LHCN-M2 (cell line): ENCODE measurements at regions not wholly inside any gene's neighbourhood (a gene's known extent, or its start where the extent isn't known, plus 50 kb on each side); places are given as distances from the start of the nearest gene placed in this dataset.
A peak's percentile ranks its signal among the peaks of the same experiment; 100 is the strongest.

Experiments used
- DNase-seq: peaks from one replicate; pipeline ENCODE4 v3.0.0-alpha.2; 2012; ENCODE audit warnings: low read depth

DNA sequence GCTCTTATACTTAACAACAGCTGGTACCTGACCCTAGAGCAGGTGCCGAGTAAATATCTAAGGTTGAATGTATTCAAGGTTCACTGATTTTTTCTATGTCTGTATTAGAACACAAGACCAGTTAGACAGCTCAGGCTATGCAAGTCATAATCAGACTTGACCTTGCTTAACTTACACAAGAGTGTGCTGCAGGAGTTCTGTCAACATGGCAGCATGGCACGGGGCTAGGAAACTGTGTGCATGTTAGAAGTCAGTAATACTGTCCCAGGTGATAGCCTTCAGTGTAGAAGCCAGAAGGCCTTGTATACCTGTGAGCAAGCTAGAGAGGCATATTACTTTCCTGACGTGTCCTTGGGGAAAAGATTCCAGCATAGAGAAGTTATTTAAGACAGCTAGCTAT, 253.1 kb downstream of the FAT3 start:
- no peak for DNase-seq

- DNase-seq = no peak
Observed at GRCh38 chr11:92480499-92480898, 255.9 kb downstream of the FAT3 start.

DNA sequence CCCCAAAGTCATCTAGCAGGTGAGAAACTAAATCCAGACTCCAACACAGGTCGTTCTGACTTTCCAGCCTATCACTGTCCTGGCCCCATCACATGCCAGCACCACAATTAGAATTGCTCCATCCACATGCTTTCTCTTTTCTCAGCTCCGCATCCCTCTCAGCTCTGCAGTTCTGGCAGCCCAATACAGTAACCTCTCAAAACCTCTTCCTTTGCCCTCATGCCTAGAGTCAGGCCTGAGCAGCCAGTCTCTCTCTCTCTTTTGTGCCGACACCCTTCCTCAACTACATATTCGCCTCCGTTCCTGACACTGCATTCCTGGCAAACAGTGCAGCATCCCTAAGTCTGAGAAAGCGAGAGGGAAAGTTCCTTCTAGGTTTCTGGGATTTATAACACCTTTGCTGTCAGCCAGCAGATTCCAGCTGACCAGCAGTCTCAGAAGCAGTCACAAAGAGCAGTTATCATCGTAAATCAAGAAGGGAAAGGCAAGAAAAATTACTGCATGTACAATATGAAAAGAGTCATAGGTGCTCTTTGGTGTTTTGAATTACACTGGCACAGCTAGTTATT, 258.0 kb downstream of the FAT3 start:
- no peak for DNase-seq

GRCh38 chr11:92484570-92484969, 260.0 kb downstream of the FAT3 start:
- DNase-seq = no peak

DNA sequence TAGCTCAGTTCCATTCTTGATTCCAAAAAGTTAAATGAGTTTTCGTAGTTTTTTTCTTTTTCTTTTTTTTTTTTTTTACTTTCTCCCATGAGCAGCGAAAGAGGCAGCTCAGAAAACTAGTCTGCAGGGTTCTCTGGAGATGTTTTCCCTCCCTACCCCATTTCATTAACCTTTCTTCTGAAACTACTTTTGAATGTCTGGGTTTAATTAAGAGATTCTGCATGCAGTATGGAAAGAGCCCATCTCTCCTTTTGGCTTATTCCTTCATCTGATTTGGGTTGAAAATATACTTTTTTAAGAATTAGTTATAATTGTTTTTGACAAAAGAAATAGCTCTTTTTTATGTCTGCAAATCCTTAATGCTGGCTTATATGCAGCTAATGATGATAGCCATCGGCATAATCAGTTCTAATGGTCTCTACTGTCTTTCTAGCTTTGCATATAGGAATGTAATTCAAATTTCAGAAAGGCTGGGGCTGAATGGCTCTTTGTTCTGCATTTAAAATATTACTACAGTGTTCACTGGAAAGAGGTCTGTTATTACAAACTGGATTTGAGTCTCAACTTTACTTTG, 265.3 kb downstream of the FAT3 start:
- no peak for DNase-seq

- no peak for DNase-seq
Observed at GRCh38 chr11:92492372-92492771, 267.8 kb downstream of the FAT3 start.

DNA sequence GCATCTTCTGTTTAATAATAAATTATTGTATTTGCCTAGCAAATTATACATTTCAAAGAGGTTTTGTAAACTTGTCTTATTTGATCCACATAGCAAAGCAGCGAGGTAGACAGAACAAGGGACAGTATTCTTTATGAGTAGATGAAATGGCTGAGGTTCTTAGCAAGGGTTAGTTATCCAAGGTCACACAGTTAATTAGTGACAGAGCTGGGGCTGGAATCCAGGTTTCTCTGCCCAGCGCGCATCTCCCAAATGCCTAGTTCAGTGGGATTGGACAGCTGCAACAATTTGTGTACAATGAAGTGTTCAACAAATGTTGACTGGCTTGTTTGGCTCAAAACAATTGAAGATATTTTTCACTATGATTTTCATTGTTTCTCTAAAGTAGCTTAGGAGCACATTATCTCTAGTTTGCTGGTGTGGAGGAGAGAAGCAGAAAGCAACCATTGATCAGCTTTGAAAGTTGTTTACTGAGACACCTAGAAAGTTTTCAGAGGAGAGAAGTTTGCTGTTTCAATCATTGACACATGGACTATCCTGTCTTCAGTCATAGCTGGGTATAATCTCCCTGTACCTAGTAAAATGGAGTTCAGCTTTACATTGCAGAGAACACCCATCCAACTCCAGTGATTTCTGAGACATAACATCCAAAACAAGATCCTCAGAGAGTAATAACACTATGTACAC, 270.6 kb downstream of the FAT3 start:
- DNase-seq = no peak

GRCh38 chr11:92500453-92500852, 275.8 kb downstream of the FAT3 start:
- no peak for DNase-seq

DNA sequence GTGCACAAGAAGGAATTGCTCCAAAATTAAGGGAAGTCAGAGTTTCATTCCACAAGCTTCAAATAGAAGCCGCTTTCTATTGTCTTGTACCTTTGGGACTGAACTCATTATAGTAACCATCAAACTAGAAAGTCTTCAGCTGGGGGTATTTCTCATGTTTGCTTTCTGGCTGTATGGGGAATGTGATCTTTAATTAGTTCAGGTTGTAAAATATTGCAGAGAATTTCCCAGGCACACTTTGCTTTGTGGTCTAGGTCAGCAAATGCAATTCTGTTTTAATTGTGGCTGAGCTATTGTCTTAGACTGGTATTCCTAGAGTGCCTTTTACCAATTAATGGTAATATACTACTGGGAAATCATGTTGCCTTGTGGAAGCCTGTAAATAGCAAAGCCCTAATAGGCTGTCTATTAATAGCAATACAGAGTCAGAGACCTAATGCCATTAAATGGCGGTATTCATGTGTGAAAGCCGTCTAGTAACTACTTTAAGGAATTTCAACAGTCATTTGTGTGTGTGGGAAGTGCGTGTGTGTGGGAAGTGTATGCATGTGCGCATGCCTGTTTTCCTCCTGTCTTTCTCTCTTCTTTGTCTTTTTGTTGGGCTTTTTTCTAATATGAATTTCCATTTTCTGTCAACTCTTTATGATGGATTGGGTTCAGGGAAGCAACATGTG, 276.6 kb downstream of the FAT3 start:
- DNase-seq = no peak

DNA sequence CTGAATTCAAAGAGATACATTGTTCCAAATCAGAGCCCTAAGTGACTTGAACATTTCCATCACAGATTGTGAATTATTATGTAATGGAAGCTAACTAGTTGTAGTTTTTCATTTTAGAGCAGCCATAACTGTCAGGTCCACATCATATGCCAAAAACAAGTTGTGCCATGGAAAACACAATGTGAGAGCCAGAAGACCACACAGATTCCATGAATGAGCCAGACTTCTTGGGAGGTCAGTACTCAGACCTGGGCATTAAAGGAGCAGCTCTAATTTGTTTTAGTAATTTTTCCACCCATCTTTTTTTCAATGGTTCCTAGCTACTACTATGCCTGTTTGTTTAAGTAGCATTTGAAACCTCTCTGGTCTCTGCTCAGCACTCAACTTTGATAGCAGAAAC, 279.4 kb downstream of the FAT3 start:
- DNase-seq = no peak

DNA sequence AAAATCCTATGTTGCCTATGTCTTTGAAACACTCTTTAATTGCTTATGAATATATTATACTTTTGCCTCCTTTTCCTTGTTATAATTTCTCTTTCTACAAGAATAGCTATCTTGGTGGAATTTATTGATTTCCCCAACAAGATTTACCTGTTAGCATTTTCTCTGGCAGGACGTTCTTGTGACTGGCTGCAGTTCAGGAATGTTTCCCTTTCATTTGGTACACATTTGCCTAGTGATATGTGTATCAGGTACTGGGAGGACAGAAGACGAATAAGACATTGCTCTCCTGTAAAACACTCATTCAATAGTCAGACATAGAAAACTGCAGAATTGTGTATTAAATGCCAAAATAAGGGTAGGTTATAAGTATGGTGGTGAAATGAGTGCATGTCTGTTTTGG, 279.9 kb downstream of the FAT3 start:
- no peak for DNase-seq

DNA sequence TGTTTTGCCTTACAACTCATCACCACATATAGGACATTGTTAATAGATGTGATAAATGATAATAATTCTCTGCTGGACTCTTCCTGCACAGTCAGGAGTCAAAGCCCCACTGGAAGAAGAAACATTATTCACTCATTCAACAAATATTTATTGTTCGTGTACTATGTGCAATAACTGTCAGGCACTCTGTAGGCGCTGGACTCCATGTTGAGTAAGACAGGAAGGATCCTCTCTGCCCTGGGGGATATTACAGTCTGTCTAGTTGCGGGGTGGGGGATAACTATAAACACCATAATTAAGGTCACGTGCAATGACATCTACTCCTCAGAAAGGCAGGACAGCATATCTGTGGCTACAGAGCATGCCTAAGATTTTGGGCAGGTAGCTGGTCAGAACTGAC, 281.1 kb downstream of the FAT3 start:
- no peak for DNase-seq

- no peak for DNase-seq
Observed at GRCh38 chr11:92506809-92507336, 282.3 kb downstream of the FAT3 start.

DNA sequence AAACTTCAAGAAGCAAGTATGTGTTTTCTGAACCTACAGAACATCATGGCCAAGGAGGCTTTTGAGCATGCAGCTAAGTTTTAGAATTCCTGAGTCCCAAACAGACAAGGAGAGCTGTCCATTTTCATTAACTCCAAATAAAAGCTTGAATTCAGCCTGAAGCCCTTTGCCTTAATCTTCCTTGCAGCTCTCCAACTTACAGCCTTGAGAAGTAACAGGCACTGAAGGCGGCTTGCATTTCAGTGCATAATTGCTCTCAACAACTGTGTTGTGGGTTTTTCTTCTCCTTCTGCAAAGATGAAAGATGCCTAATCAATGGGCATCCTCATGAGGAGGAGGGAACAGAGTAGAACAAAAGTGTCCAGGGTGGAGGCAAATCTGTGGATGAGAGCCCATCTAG, 286.0 kb downstream of the FAT3 start:
- no peak for DNase-seq

GRCh38 chr11:92511522-92512203, 287.0 kb downstream of the FAT3 start:
- no peak for DNase-seq

- DNase-seq = no peak
Observed at GRCh38 chr11:92512204-92512569, 287.6 kb downstream of the FAT3 start.

- DNase-seq = no peak
Observed at GRCh38 chr11:92523611-92524010, 299.0 kb downstream of the FAT3 start.

DNA sequence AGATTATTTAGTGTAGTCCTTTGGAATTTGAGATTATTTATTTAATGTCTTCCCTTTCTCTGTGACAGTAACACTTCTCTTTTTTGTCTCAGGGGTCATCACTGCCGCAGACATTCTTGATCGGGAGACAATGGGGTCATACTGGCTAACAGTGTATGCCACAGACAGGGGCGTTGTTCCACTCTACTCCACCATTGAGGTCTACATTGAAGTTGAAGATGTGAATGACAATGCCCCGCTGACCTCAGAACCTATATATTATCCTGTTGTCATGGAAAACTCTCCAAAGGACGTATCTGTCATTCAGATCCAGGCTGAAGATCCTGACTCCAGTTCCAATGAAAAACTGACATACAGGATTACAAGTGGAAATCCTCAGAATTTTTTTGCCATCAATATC, 299.9 kb downstream of the FAT3 start:
- no peak for DNase-seq

- DNase-seq = peak; percentile 0
Observed at GRCh38 chr11:92527467-92527866, 302.8 kb downstream of the FAT3 start.

GRCh38 chr11:92528001-92528400, 303.4 kb downstream of the FAT3 start:
- peak; percentile 32 for DNase-seq

DNA sequence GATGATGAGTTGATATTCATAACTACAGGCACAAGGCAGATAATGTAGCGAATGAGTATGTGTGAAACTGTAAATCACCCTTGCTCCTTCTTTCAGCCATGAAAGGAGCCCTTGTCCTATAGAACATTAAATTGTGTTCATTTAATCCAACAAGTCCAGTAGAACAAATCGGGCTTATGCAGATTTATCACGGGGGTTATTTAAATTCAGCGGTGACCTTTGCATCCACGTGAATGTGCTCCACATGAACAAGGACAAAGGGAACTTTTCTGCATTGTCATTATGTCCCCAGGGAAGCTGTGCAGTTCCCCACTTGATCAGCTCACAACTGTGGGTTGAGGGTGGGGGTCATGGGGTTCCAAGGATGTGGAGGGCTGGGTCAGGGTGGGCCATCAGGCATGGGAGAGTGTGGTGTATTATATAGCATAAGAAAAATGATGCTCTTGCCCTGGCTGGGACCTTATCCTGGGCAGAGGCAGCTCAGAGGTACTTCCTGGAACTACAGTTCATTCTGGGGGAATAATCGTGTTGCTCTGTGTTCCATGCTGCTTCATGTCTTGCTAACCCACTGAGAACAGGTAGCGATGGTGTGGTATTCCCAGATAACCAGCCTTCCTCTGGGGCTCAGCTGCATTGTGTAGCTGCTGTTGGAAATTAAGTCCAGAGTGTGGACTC, 306.6 kb downstream of the FAT3 start:
- DNase-seq = no peak
